Vagina (tissue), 2 donors: ENCODE measurements at regions not wholly inside any gene's neighbourhood (a gene's known extent, or its start where the extent isn't known, plus 50 kb on each side); places are given as distances from the start of the nearest gene placed in this dataset.
"Not testable (repeated sequence)": the region's sequence is repeated elsewhere in the genome, so short reads cannot be mapped to it uniquely, and the experiment has no call there.

Experiments used
- DNase-seq, 2 donors: peaks; one replicate each; pipeline ENCODE4 v3.0.0-alpha.2; 2017; ENCODE audit errors: extremely low spot score in 2 of 2
- H3K27ac ChIP-seq: fragments of 200-600 bp; sonication (generic); one replicate; pipeline ENCODE4 v1.5.1; 2019
- H3K27me3 ChIP-seq: fragments of 200-600 bp; sonication (generic); one replicate; pipeline ENCODE4 v1.5.1; 2019
- H3K36me3 ChIP-seq, 2 donors: fragments of 200-600 bp; sonication (generic); one replicate each; pipeline ENCODE4 v1.5.1; 2017 to 2019
- H3K4me1 ChIP-seq: fragments of 200-600 bp; sonication (generic); one replicate; pipeline ENCODE4 v1.5.1; 2019
- H3K4me3 ChIP-seq, 2 donors: fragments of 200-600 bp; sonication (generic); 1 replicate in 1 of 2; 2 replicates in 1 of 2; pipeline ENCODE4 v1.5.1; 2016 to 2019
- H3K9me3 ChIP-seq: fragments of 200-600 bp; sonication (generic); one replicate; pipeline ENCODE4 v1.5.1; 2019
- POLR2A ChIP-seq, 2 donors: fragments of 450-650 bp; IDR thresholded peaks; one replicate each; pipeline ENCODE4 v1.6.1; 2017; ENCODE audit warnings: antibody characterized with exemption in 2 of 2, mild to moderate bottlenecking in 2 of 2, moderate library complexity in 2 of 2
- POLR2AphosphoS5 ChIP-seq, 2 donors: sonication (generic); formaldehyde crosslinking; IDR thresholded peaks; one replicate each; pipeline ENCODE4 v1.9.0; 2017; ENCODE audit warnings: antibody characterized with exemption in 2 of 2, mild to moderate bottlenecking in 2 of 2, low read depth in 1 of 2; ENCODE audit not compliant: insufficient read depth in 1 of 2
- intact Hi-C: fragments of 100-400 bp; cut with DNase I; formaldehyde crosslinking; loops from one replicate; pipeline ENCODE4 v1.15.1; 2023
- TF ChIP-seq, protein P1 (sequence below), 3 experiments: fragments of 450-650 bp in 2 of 3; fragments of 200-600 bp in 1 of 3; sonication (generic) in 1 of 3; IDR thresholded peaks; one replicate each; pipeline ENCODE4 v1.5.1; 2017 to 2019; ENCODE audit warnings: antibody characterized with exemption in 3 of 3, mild to moderate bottlenecking in 2 of 3, moderate library complexity in 2 of 3

DNA sequence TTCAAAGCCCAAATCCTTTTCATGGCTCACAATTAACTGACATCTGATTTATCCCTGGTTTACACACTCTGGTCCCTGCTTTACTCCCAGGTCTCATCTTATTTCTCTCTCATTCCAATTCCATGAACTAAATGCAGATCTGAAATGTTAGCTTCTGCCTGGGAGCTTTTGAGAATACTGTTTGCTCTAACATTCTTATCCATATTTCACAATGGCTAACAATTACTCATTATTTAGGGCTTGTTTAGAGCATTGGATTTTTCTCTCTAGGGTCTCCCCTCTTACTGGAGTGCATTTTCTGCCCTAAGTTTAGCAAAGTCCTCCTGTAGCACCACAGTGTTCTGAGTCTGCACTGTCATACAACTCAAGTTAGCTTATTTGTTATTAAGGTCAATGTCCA lies 121.5 kb upstream of the HCRTR2 start:
- DNase-seq: no peak
- Histone ChIP-seq H3K36me3 (no peaks in the 10 kb centered on the region), H3K4me1 (no peaks in the 10 kb centered on the region), H3K27ac (no peak overlapping the region), H3K27me3 (no peaks in the 10 kb centered on the region), H3K4me3 (no peak overlapping the region), H3K9me3 (no peaks in the 10 kb centered on the region)
- intact Hi-C loops: no loop called here
- TF ChIP-seq POLR2A (IDR thresholded peaks at IDR 0.05) (no peak), POLR2AphosphoS5 (IDR thresholded peaks at IDR 0.05; ENCODE audit: insufficient read depth in 1 of 2, low read depth in 1 of 2) (no peak)
- TF ChIP-seq, protein P1, sequence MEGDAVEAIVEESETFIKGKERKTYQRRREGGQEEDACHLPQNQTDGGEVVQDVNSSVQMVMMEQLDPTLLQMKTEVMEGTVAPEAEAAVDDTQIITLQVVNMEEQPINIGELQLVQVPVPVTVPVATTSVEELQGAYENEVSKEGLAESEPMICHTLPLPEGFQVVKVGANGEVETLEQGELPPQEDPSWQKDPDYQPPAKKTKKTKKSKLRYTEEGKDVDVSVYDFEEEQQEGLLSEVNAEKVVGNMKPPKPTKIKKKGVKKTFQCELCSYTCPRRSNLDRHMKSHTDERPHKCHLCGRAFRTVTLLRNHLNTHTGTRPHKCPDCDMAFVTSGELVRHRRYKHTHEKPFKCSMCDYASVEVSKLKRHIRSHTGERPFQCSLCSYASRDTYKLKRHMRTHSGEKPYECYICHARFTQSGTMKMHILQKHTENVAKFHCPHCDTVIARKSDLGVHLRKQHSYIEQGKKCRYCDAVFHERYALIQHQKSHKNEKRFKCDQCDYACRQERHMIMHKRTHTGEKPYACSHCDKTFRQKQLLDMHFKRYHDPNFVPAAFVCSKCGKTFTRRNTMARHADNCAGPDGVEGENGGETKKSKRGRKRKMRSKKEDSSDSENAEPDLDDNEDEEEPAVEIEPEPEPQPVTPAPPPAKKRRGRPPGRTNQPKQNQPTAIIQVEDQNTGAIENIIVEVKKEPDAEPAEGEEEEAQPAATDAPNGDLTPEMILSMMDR (IDR thresholded peaks at IDR 0.05): no peak

DNA sequence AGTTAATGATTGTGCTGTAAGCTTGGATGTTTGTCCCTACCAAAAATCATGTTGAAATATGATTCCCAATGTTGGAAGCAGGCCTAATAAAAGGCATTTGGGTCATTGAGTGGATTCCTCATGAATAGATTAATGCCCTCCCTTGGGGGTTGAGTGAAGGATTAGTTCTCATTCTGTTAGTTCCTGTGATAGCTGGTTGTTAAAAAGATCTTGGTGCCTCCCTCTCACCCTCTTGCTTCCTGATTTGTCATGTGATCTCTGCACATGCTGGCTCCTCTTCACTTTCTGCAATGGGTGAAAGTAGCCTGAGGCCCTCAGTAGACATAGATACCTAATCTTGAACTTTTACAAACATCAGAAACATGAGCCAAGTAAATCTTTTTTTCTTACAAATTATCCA lies 115.6 kb upstream of the HCRTR2 start:
- peaks cover 7% of the 10 kb centered on the region for H3K9me3 ChIP-seq
- no peaks in the 10 kb centered on the region for H3K4me1 ChIP-seq
- H3K27ac ChIP-seq: no peak overlapping the region
- no peak for DNase-seq
- TF ChIP-seq POLR2A (IDR thresholded peaks at IDR 0.05) (no peak), POLR2AphosphoS5 (IDR thresholded peaks at IDR 0.05; ENCODE audit: insufficient read depth in 1 of 2, low read depth in 1 of 2) (no peak)
- TF ChIP-seq, protein P1 (IDR thresholded peaks at IDR 0.05): no peak
- intact Hi-C loops: no loop called here
- no peak overlapping the region for H3K4me3 ChIP-seq
- H3K36me3 ChIP-seq: no peaks in the 10 kb centered on the region
- no peaks in the 10 kb centered on the region for H3K27me3 ChIP-seq

DNA sequence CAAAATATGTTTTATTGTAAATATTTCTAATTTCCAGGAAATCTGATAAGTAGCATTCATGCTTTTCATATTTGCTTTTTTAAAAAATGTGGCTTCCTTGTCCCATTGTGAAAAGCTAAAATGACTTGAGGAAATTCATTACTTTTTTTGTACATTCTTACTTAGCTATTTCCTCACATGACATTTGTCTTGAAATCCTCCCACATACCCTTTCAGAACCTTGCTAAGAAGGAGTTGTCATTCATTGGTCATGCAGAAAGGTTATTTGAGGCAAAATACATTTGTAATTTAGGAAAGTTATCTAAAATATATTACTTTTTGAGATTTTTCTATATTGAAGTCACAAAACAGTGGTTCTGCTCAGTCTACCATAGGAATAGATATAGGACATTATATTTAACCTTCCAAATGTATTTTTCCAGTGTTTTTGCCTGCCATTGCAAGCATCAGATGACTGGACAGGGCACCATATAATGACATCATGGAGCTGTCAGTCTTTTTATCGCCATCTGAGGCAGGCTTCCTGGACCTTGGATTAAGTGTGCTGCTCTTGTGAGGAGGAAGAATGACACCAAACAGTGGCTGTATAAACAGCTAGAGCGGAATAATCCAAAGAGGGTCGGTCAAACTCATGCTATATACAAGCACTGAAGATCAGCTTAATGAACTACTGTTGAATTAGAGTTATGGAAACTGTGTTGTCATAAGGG lies 109.4 kb upstream of the HCRTR2 start:
- Histone ChIP-seq H3K4me3 (no peak overlapping the region), H3K27ac (no peak overlapping the region), H3K9me3 (peaks cover 2% of the 10 kb centered on the region), H3K4me1 (no peaks in the 10 kb centered on the region), H3K36me3 (no peaks in the 10 kb centered on the region), H3K27me3 (no peaks in the 10 kb centered on the region)
- TF ChIP-seq, protein P1 (IDR thresholded peaks at IDR 0.05): no peak
- TF ChIP-seq POLR2A (IDR thresholded peaks at IDR 0.05): no peak
- no peak for TF ChIP-seq POLR2AphosphoS5 (IDR thresholded peaks at IDR 0.05; ENCODE audit: insufficient read depth in 1 of 2, low read depth in 1 of 2)
- intact Hi-C loops: no loop called here
- no peak for DNase-seq

DNA sequence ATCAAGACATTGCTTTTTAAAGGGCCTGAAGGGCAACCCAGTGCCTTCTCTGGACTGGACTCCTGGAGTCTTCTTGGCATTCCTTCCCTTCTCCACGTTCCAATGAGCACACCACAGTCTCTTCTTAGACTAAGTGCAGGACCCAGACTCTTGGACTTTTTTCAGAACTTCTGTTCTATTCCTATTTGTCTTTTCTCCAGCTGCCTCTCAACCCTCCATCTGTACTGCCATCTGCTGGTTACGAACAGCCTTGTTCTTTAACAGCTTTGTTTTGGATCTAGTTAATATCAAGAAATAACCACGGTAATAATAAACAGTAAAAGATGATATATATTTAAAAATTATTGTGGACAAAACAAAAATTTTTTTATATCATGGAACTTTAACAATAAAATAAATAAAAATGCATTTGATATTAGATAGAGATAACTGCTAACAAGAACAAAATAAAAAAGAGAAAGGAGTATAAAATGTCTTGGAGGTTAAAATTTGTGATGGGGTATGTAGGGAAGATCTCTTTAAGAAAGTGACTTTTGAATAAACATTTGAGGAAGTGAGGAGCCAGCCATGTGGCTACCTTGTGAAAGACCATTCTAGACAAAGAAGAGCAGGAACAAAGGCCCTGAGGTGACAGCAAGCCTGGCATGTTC lies 105.1 kb upstream of the HCRTR2 start:
- Histone ChIP-seq H3K27me3 (no peaks in the 10 kb centered on the region), H3K27ac (no peak overlapping the region), H3K4me3 (no peak overlapping the region), H3K4me1 (no peaks in the 10 kb centered on the region), H3K36me3 (no peaks in the 10 kb centered on the region), H3K9me3 (no peaks in the 10 kb centered on the region)
- no peak for TF ChIP-seq POLR2AphosphoS5 (IDR thresholded peaks at IDR 0.05; ENCODE audit: insufficient read depth in 1 of 2, low read depth in 1 of 2)
- TF ChIP-seq, protein P1 (IDR thresholded peaks at IDR 0.05): peak in 2 of 3 experiments; percentile 8 to 27
- DNase-seq: no peak
- intact Hi-C loops: no loop called here

DNA sequence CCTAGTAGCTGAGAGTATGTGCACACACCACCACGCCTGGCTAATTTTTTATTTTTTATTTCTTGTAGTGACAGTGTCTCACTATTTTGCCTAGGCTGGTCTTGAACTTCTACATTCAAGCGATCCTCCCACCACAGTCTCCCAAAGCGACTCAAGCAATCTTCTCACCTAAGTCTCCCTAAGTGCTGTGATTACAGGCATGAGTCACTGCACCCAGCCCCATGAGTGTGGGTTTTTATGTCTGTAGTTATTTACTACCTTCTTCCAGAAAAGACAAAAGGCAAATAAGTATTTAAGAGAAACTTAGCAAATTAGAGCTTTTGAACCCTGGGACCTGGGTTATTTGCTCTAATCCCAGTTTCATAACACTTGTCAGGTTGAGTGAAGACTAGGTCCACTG lies 92.3 kb upstream of the HCRTR2 start:
- DNase-seq: no peak
- Histone ChIP-seq H3K27ac (no peak overlapping the region), H3K4me1 (no peaks in the 10 kb centered on the region), H3K9me3 (no peaks in the 10 kb centered on the region), H3K4me3 (no peak overlapping the region), H3K36me3 (no peaks in the 10 kb centered on the region), H3K27me3 (no peaks in the 10 kb centered on the region)
- intact Hi-C loops: no loop called here
- TF ChIP-seq POLR2A (IDR thresholded peaks at IDR 0.05) (no peak), POLR2AphosphoS5 (IDR thresholded peaks at IDR 0.05; ENCODE audit: insufficient read depth in 1 of 2, low read depth in 1 of 2) (no peak)
- TF ChIP-seq, protein P1 (IDR thresholded peaks at IDR 0.05): no peak

DNA sequence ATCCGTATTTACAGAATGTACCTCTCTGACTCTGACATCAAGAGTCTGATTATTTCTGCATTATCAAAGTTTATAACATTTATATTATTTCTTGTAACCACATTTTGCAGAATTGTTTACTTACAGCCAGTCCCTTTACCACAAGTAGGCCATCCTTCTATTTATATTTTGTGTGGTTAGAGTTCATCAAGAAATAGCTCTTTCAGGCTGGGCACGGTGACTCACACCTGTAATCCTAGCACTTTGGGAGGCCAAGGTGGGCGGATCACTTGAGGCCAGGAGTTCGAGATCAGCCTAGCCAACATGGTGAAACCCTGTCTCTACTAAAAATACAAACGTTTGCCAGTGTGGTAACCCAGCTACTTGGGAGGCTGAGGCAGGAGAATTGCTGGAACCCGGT lies 86.3 kb upstream of the HCRTR2 start:
- intact Hi-C loops, DNase-seq, H3K27ac ChIP-seq, H3K4me1 ChIP-seq, H3K27me3 ChIP-seq, H3K4me3 ChIP-seq, H3K36me3 ChIP-seq, H3K9me3 ChIP-seq: not testable (repeated sequence)
